Ovary (tissue), 7 donors: ENCODE measurements at regions not wholly inside any gene's neighbourhood (a gene's known extent, or its start where the extent isn't known, plus 50 kb on each side); places are given as distances from the start of the nearest gene placed in this dataset.

Source experiments
- DNase-seq, 5 donors: peaks; one replicate each; pipeline ENCODE4 v3.0.0-alpha.2; 2019 to 2020
- H3K27ac ChIP-seq, 2 donors: fragments of 200-600 bp; one replicate each; pipeline versions ENCODE4 v1.5.1 to v1.8.0; 2019 to 2022
- H3K27me3 ChIP-seq: fragments of 200-600 bp; one replicate; pipeline ENCODE4 v1.8.0; 2022
- H3K36me3 ChIP-seq: fragments of 200-600 bp; sonication (generic); one replicate; pipeline ENCODE4 v1.5.1; 2019
- H3K4me1 ChIP-seq: one replicate; pipeline ENCODE4 v1.8.1; 2013; ENCODE audit warnings: mild to moderate bottlenecking, moderate library complexity; ENCODE audit not compliant: insufficient read depth
- H3K4me3 ChIP-seq: fragments of 200-600 bp; sonication (generic); one replicate; pipeline ENCODE4 v1.5.1; 2017
- H3K9me3 ChIP-seq, 2 donors: fragments of 200-600 bp in 1 of 2; sonication (generic) in 1 of 2; one replicate each; pipeline versions ENCODE4 v1.5.1 to v1.8.1; 2013 to 2019; ENCODE audit warnings: mild to moderate bottlenecking in 1 of 2, moderate library complexity in 1 of 2
- EP300 ChIP-seq: sonication (generic); formaldehyde crosslinking; IDR thresholded peaks from one replicate; pipeline ENCODE4 v1.6.1; 2017; ENCODE audit warnings: antibody characterized with exemption
- POLR2A ChIP-seq: fragments of 450-650 bp; IDR thresholded peaks from one replicate; pipeline ENCODE4 v1.6.1; 2017; ENCODE audit warnings: antibody characterized with exemption, mild to moderate bottlenecking, moderate library complexity
- WGBS, 3 donors: extraction: QIAGEN DNeasy Blood & Tissue Kit in 1 of 3; methylation state at CpG; one replicate each; pipeline versions ENCODE4 v1.1.5 to v1.1.7; 2013 to 2017; 5-methylcytosine and 5-hydroxymethylcytosine counted together
- intact Hi-C, 4 donors: fragments of 100-400 bp; cut with DNase I; formaldehyde crosslinking; loops; one replicate each; pipeline versions ENCODE4 v1.11.0 to v1.15.1; 2022 to 2023
- TF ChIP-seq, protein P1 (sequence below), 3 donors: fragments of 450-650 bp in 2 of 3; fragments of 200-600 bp in 1 of 3; IDR thresholded peaks; one replicate each; pipeline versions ENCODE4 v1.5.1 to v1.8.0; 2016 to 2022; ENCODE audit warnings: antibody characterized with exemption in 3 of 3, mild to moderate bottlenecking in 1 of 3
- donor health status: DM: no; HTN: no; CAD: no; lungs with moderate emphysema.
- donor health status: DM: no; HTN: no; CAD: no.
- donor health status: Bipolar disorder and iron deficiency.
- donor health status: DM: no; HTN: no; CAD: no.
- donor health status: DM: yes; HTN: yes; CAD: no.

DNA sequence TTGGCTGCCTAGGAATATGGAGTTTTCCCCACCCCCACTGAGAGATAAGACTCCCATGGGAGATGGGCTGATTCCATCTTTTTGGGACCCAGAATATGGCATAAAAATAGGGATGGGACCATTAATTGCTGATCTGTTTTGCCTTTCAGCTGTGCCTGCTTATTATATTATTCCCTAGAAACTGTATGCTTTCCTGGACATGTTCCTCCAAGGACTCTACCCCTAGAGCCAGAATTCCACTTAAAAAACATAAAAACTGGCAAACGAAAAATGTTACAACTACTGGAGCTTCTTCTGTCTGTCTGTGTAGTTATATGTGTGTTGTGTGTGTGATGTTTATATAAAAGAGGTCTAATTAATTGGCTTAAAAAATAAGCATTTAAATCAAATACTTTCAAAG lies 159.9 kb upstream of the PRR20A start:
- H3K4me3 ChIP-seq = no peak overlapping the region
- no peaks in the 10 kb centered on the region for H3K27me3 ChIP-seq
- DNase-seq = no peak
- no peaks in the 10 kb centered on the region for H3K9me3 ChIP-seq
- no peak overlapping the region for H3K27ac ChIP-seq
- no peaks in the 10 kb centered on the region for H3K4me1 ChIP-seq
- 7 to 17% (median 11%) methylated on average over 1 of the region's 1 CpG for WGBS, 3 donors
- intact Hi-C loops = no loop called here
- no peaks in the 10 kb centered on the region for H3K36me3 ChIP-seq
- TF ChIP-seq, protein P1, sequence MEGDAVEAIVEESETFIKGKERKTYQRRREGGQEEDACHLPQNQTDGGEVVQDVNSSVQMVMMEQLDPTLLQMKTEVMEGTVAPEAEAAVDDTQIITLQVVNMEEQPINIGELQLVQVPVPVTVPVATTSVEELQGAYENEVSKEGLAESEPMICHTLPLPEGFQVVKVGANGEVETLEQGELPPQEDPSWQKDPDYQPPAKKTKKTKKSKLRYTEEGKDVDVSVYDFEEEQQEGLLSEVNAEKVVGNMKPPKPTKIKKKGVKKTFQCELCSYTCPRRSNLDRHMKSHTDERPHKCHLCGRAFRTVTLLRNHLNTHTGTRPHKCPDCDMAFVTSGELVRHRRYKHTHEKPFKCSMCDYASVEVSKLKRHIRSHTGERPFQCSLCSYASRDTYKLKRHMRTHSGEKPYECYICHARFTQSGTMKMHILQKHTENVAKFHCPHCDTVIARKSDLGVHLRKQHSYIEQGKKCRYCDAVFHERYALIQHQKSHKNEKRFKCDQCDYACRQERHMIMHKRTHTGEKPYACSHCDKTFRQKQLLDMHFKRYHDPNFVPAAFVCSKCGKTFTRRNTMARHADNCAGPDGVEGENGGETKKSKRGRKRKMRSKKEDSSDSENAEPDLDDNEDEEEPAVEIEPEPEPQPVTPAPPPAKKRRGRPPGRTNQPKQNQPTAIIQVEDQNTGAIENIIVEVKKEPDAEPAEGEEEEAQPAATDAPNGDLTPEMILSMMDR (IDR thresholded peaks at IDR 0.05) = no peak
- no peak for TF ChIP-seq EP300

DNA sequence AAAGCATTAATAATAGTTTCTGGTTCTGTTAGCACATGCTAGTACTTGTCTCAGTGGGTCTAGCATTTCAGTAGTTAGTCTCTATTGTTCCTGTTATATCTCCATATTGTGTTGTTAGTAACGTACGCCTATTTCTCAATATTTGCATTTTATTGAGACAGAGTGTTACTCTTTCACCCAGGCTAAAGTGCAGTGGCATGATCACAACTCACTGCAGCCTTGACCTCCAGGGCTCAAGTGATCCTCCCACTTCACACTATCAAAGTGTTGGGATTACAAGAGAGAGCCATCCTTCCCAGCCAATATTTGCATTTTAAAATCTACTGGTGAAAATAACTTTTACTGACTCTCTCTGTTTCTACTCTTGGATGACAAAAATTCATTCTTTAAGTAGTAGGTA lies 154.6 kb upstream of the PRR20A start:
- 24 to 64% (median 26%) methylated on average over 2 of the region's 2 CpGs for WGBS, 3 donors
- Histone ChIP-seq H3K27me3 (no peaks in the 10 kb centered on the region), H3K9me3 (no peaks in the 10 kb centered on the region), H3K27ac (no peak overlapping the region), H3K36me3 (no peaks in the 10 kb centered on the region), H3K4me1 (no peaks in the 10 kb centered on the region), H3K4me3 (no peak overlapping the region)
- intact Hi-C loops = no loop called here
- TF ChIP-seq, protein P1 (IDR thresholded peaks at IDR 0.05) = no peak
- TF ChIP-seq EP300 (no peak), POLR2A (no peak)
- no peak for DNase-seq

DNA sequence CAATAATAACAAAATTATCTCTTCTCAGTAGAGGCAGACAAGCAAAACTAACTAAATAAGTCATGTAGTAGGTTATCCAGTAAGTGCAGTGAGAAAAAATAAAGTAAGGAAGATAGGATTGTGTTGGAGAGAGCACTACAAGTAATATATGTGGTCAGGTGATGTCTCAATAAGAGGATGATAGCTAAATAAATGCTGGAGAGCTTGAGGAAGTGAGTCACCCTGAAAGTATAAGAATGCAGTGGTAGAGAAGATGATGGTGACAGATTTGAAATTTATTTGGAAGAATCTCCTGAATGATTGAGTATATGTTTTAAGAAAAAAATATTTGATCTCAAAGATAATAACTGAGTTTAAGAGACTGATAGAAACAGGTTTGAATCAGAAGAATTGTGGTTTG lies 152.2 kb upstream of the PRR20A start:
- intact Hi-C loops = no loop called here
- no peaks in the 10 kb centered on the region for H3K9me3 ChIP-seq
- H3K27me3 ChIP-seq = no peaks in the 10 kb centered on the region
- no peak overlapping the region for H3K27ac ChIP-seq
- TF ChIP-seq, protein P1 (IDR thresholded peaks at IDR 0.05) = no peak
- H3K4me3 ChIP-seq = no peak overlapping the region
- H3K4me1 ChIP-seq = no peaks in the 10 kb centered on the region
- DNase-seq = no peak
- H3K36me3 ChIP-seq = no peaks in the 10 kb centered on the region

DNA sequence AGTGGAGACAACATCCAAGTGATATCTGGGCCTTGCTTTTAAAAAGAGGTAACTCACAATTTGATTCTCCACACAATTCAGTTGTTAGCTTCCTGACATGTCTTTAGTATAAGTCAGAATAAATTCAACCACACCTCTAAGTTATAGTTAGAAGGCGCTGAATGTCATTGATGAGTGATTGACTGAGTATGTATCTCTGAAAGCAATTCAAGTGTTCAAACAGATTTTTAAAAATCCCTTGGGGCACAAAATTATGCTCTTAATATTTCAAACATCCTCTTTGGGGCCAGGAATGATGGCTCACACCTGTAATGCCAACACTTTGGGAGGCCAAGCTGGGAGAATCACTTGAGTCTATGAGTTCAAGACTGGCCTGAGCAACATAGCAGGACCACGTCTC lies 137.0 kb upstream of the PRR20A start:
- no peak for TF ChIP-seq EP300
- no peak for TF ChIP-seq POLR2A
- TF ChIP-seq, protein P1 (IDR thresholded peaks at IDR 0.05) = no peak
- no peak overlapping the region for H3K27ac ChIP-seq
- H3K36me3 ChIP-seq = no peaks in the 10 kb centered on the region
- no peaks in the 10 kb centered on the region for H3K4me1 ChIP-seq
- H3K27me3 ChIP-seq = no peaks in the 10 kb centered on the region
- H3K4me3 ChIP-seq = no peak overlapping the region
- WGBS, 3 donors = 68 to 86% (median 85%) methylated on average over 2 of the region's 2 CpGs
- H3K9me3 ChIP-seq = no peaks in the 10 kb centered on the region
- no peak for DNase-seq
- intact Hi-C loops = no loop called here

DNA sequence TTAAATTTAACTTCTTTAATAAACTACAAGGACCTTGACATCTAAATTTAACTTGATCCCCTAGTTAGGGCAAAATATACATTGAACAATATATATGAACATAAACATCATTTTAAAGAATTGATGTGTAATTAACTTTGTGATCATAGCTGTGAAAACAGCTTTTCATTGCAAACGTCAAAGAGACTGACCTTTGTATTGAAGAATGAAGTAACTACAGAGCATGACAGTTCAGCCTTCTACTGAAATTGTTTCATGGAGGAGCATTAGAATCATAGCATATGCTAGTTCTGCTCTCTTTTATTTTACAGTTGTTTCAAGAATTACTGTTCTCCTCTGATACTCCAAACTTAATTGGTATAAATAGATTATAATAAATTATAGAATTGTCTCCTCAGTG lies 123.4 kb upstream of the PRR20A start:
- H3K4me1 ChIP-seq = no peaks in the 10 kb centered on the region
- H3K27ac ChIP-seq = no peak overlapping the region
- intact Hi-C loops = no loop called here
- WGBS, 3 donors = 39 to 54% (median 44%) methylated on average over 1 of the region's 1 CpG
- H3K9me3 ChIP-seq = no peaks in the 10 kb centered on the region
- TF ChIP-seq, protein P1 (IDR thresholded peaks at IDR 0.05) = no peak
- TF ChIP-seq EP300 (no peak), POLR2A (no peak)
- no peaks in the 10 kb centered on the region for H3K27me3 ChIP-seq
- H3K36me3 ChIP-seq = no peaks in the 10 kb centered on the region
- no peak for DNase-seq
- no peak overlapping the region for H3K4me3 ChIP-seq
